Neural cell (in vitro differentiated cells): ENCODE measurements at regions not wholly inside any gene's neighbourhood (a gene's known extent, or its start where the extent isn't known, plus 50 kb on each side); places are given as distances from the start of the nearest gene placed in this dataset.

Experiments used
- CTCF ChIP-seq: fragments of 450-650 bp; IDR thresholded peaks from 2 replicates; pipeline ENCODE4 v1.5.1; 2014; ENCODE audit warnings: antibody characterized with exemption, mild to moderate bottlenecking, moderate library complexity; ENCODE audit not compliant: poor library complexity, severe bottlenecking
- EZH2 ChIP-seq: fragments of 200-600, 300-800 bp; shearing (Covaris generic), sonication (generic); IDR thresholded peaks from 2 replicates; pipeline ENCODE4 v1.6.1; 2014; ENCODE audit warnings: antibody characterized with exemption, low read length, borderline replicate concordance, mild to moderate bottlenecking; ENCODE audit not compliant: insufficient read depth, poor library complexity, severe bottlenecking
- POLR2AphosphoS5 ChIP-seq: IDR thresholded peaks from 2 replicates; pipeline ENCODE4 v1.6.1; 2012
- RAD21 ChIP-seq: fragments of 450-650 bp; conservative IDR thresholded peaks from 2 replicates; pipeline ENCODE4 v1.6.1; 2014; ENCODE audit warnings: antibody characterized with exemption, mild to moderate bottlenecking, moderate library complexity
- REST ChIP-seq: IDR thresholded peaks from 2 replicates; pipeline ENCODE4 v1.6.1; 2012; ENCODE audit warnings: borderline replicate concordance

- no peak for TF ChIP-seq POLR2AphosphoS5
- no peak for TF ChIP-seq CTCF
- no peak for TF ChIP-seq EZH2
- no peak for TF ChIP-seq RAD21
- TF ChIP-seq REST: no peak
Observed at GRCh38 chr13:104389691-104390090, 1323.5 kb upstream of the SLC10A2 start.
